Limb (tissue), 2 donors: ENCODE measurements at regions not wholly inside any gene's neighbourhood (a gene's known extent, or its start where the extent isn't known, plus 50 kb on each side); places are given as distances from the start of the nearest gene placed in this dataset.
"Not testable (repeated sequence)": the region's sequence is repeated elsewhere in the genome, so short reads cannot be mapped to it uniquely, and the experiment has no call there.

Experiments used
- DNase-seq, 2 donors: peaks; one replicate each; pipeline ENCODE4 v3.0.0-alpha.2; 2016; ENCODE audit errors: extremely low spot score in 2 of 2

GRCh38 chr12:34302131-34302885 is 280.0 kb downstream of the ALG10 start:
- DNase-seq: no peak

- no peak for DNase-seq
Observed at GRCh38 chr12:34303091-34303870, 281.0 kb downstream of the ALG10 start.

- DNase-seq: no peak
Observed at GRCh38 chr12:34304001-34304400, 281.7 kb downstream of the ALG10 start.

GRCh38 chr12:34304546-34304945 is 282.2 kb downstream of the ALG10 start:
- no peak for DNase-seq

GRCh38 chr12:34305176-34305575 is 282.9 kb downstream of the ALG10 start:
- no peak for DNase-seq

- no peak for DNase-seq
Observed at GRCh38 chr12:34306133-34306830, 284.0 kb downstream of the ALG10 start.

GRCh38 chr12:34309806-34310804 is 287.8 kb downstream of the ALG10 start:
- not testable (repeated sequence) for DNase-seq

- no peak for DNase-seq
Observed at GRCh38 chr12:34311337-34311736, 289.0 kb downstream of the ALG10 start.

GRCh38 chr12:34327671-34328070 is 305.4 kb downstream of the ALG10 start:
- DNase-seq: no peak

GRCh38 chr12:34333337-34333736 is 311.0 kb downstream of the ALG10 start:
- DNase-seq: no peak

GRCh38 chr12:34334538-34334937 is 312.2 kb downstream of the ALG10 start:
- no peak for DNase-seq

GRCh38 chr12:34334953-34335743 is 312.9 kb downstream of the ALG10 start:
- no peak for DNase-seq

- no peak for DNase-seq
Observed at GRCh38 chr12:34335819-34336262, 313.5 kb downstream of the ALG10 start.

GRCh38 chr12:34336619-34337465 is 314.5 kb downstream of the ALG10 start:
- DNase-seq: no peak

- DNase-seq: no peak
Observed at GRCh38 chr12:34338751-34339150, 316.5 kb downstream of the ALG10 start.

- DNase-seq: no peak
Observed at GRCh38 chr12:34339922-34340321, 317.6 kb downstream of the ALG10 start.

- DNase-seq: no peak
Observed at GRCh38 chr12:34340534-34341361, 318.5 kb downstream of the ALG10 start.

GRCh38 chr12:34341362-34341733 is 319.1 kb downstream of the ALG10 start:
- no peak for DNase-seq
